ENCODE measurements at regions not wholly inside any gene's neighbourhood (a gene's known extent, or its start where the extent isn't known, plus 50 kb on each side); places are given as distances from the start of the nearest gene placed in this dataset.

DNA sequence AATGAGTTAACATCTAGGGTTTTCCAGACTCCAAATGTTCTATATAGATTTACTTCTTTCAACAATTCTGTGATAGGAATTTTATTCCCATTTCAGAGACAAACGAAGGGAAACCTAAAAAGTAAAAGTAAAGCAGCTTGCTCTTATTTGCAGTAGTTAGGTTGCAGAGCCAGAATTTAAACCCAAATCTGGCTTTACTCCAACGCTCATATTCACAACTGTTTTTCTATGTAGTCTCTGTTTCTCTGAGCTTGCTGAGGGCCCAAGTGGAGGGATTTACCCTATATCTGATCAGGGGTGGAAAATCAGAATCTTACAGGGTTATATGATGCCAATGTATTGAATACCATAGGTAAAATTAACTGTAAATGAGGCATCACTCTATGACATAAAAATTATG is 599.1 kb upstream of the GRIA3 start:
- TF ChIP-seq CTCF (IDR thresholded peaks at IDR 0.05; ENCODE audit: low read length) (no peak), EZH2 (optimal IDR thresholded peaks at IDR 0.05; ENCODE audit: low read depth, low read length) (no peak)
